Activated CD8-positive, alpha-beta T cell treated with anti-CD3 and anti-CD28 coated beads for 36 hours (primary cell): ENCODE measurements at regions not wholly inside any gene's neighbourhood (a gene's known extent, or its start where the extent isn't known, plus 50 kb on each side); places are given as distances from the start of the nearest gene placed in this dataset.

ENCODE experiments used
- ATAC-seq: fragments of 200-7000 bp; cut with Tn5 transposase; one replicate; pipeline ENCODE4 v1.10.0; 2021; ENCODE audit warnings: mild to moderate bottlenecking, moderate library complexity
- CTCF ChIA-PET: fragments of 350-600 bp; sonication (Branson Sonifier 250); formaldehyde crosslinking; loops from one replicate; lab custom pipeline; 2021; ENCODE audit warnings: antibody characterized with exemption; lab: Charles Lee
- POLR2A ChIA-PET: fragments of 350-600 bp; sonication (Branson Sonifier 250); formaldehyde crosslinking; loops from one replicate; lab custom pipeline; 2021; ENCODE audit warnings: antibody characterized with exemption; lab: Charles Lee
- DNase-seq: peaks from one replicate; pipeline ENCODE4 v3.0.0-alpha.2; 2020
- H3K27ac Mint-ChIP-seq: one replicate; pipeline ENCODE4 v1.8.0; 2021; ENCODE audit warnings: mild to moderate bottlenecking, mixed read lengths
- H3K27me3 Mint-ChIP-seq: one replicate; pipeline ENCODE4 v1.8.0; 2021; ENCODE audit warnings: mixed read lengths
- H3K36me3 Mint-ChIP-seq: one replicate; pipeline ENCODE4 v1.8.0; 2021; ENCODE audit warnings: low read depth, mixed read lengths
- H3K4me1 Mint-ChIP-seq: one replicate; pipeline ENCODE4 v1.8.0; 2021; ENCODE audit warnings: low read depth, mixed read lengths
- H3K4me3 Mint-ChIP-seq: one replicate; pipeline ENCODE4 v1.8.0; 2021; ENCODE audit warnings: mild to moderate bottlenecking, moderate library complexity, mixed read lengths
- H3K9me3 Mint-ChIP-seq: one replicate; pipeline ENCODE4 v1.8.0; 2021; ENCODE audit warnings: mixed read lengths
- intact Hi-C: fragments of 100-400 bp; cut with micrococcal nuclease; formaldehyde crosslinking; loops from one replicate; pipeline ENCODE4 v1.10.0; 2022
- TF ChIP-seq, protein P1 (sequence below): fragments of 200-600 bp; IDR thresholded peaks from one replicate; pipeline ENCODE4 v1.8.0; 2022; ENCODE audit warnings: antibody characterized with exemption, mild to moderate bottlenecking

DNA sequence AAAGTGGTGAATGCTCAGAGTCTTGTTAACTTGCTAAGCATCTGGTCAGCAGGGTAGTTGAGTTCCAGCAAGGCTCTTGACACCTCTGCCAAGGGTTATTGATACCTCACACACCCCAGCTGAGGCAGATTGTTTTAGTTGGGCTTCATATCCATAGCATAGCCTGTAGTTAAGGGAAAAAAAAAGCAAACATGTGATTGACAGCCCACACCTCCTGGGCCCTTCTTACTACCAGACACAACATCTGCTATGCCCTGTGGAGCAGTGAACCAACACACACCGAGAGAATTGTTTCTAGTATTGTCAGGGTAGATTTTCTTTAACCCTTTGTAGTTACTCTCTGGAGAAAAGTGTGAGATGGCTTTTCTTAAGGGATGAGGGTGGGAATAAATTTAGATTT lies 697.0 kb upstream of the POU3F2 start:
- no peaks in the 10 kb centered on the region for H3K27me3 Mint-ChIP-seq
- H3K4me1 Mint-ChIP-seq, result no peaks in the 10 kb centered on the region
- H3K27ac Mint-ChIP-seq, result no peak overlapping the region
- ChIA-PET CTCF (no interaction called here), POLR2A (no interaction called here)
- no peak for DNase-seq
- TF ChIP-seq, protein P1, sequence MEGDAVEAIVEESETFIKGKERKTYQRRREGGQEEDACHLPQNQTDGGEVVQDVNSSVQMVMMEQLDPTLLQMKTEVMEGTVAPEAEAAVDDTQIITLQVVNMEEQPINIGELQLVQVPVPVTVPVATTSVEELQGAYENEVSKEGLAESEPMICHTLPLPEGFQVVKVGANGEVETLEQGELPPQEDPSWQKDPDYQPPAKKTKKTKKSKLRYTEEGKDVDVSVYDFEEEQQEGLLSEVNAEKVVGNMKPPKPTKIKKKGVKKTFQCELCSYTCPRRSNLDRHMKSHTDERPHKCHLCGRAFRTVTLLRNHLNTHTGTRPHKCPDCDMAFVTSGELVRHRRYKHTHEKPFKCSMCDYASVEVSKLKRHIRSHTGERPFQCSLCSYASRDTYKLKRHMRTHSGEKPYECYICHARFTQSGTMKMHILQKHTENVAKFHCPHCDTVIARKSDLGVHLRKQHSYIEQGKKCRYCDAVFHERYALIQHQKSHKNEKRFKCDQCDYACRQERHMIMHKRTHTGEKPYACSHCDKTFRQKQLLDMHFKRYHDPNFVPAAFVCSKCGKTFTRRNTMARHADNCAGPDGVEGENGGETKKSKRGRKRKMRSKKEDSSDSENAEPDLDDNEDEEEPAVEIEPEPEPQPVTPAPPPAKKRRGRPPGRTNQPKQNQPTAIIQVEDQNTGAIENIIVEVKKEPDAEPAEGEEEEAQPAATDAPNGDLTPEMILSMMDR, result no peak
- intact Hi-C loops, result no loop called here
- H3K36me3 Mint-ChIP-seq, result no peaks in the 10 kb centered on the region
- H3K4me3 Mint-ChIP-seq, result no peak overlapping the region
- no peaks in the 10 kb centered on the region for H3K9me3 Mint-ChIP-seq
- no peak for ATAC-seq

DNA sequence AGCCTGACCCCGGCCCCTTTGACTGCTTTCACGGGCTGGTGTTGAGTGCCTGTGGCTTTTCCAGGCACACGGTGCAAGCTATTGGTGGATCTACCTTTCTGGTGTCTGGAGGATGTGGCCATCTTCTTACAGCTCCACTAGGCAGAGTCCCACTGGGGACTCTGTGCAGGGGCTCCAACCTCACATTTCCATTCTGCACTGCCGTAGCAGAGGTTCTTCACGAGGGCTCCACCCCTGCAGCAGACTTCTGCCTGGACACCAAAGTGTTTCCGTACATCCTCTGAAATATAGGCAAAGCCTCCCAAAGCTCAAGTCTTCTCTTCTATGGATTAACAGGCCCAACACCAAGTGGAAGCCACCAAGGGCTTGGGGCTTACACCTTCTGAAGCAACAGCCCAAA lies 691.5 kb upstream of the POU3F2 start:
- Mint-ChIP-seq H3K4me1 (no peaks in the 10 kb centered on the region), H3K27me3 (no peaks in the 10 kb centered on the region), H3K4me3 (no peak overlapping the region), H3K36me3 (no peaks in the 10 kb centered on the region), H3K27ac (no peak overlapping the region), H3K9me3 (peaks cover 3% of the 10 kb centered on the region)
- ATAC-seq, result no peak
- CTCF ChIA-PET, result no interaction called here
- TF ChIP-seq, protein P1, result no peak
- intact Hi-C loops, result no loop called here
- POLR2A ChIA-PET, result no interaction called here
- DNase-seq, result no peak

DNA sequence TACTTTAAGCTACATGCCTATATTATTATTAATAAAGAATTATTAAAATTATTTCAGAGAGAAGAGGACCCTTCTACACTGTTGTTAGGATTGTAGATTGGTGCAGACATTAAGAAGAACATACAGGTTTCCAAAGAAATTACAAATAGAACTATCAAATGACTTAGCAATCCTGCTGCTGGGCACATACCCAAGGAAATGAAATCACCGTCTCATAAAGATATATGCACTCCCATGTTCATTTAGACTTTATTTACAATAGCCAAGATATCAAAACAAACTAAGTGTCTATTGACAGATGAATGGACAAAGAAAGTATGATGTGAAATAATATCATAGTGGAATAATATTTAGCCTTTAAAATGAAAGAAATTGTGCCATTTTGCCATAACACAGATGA lies 687.7 kb upstream of the POU3F2 start:
- Mint-ChIP-seq H3K4me1 (no peaks in the 10 kb centered on the region), H3K27me3 (no peaks in the 10 kb centered on the region), H3K36me3 (no peaks in the 10 kb centered on the region), H3K9me3 (peaks cover 7% of the 10 kb centered on the region), H3K4me3 (no peak overlapping the region), H3K27ac (no peak overlapping the region)
- CTCF ChIA-PET, result no interaction called here
- POLR2A ChIA-PET, result no interaction called here
- intact Hi-C loops, result no loop called here
- TF ChIP-seq, protein P1, result no peak
- ATAC-seq, result no peak
- DNase-seq, result no peak

DNA sequence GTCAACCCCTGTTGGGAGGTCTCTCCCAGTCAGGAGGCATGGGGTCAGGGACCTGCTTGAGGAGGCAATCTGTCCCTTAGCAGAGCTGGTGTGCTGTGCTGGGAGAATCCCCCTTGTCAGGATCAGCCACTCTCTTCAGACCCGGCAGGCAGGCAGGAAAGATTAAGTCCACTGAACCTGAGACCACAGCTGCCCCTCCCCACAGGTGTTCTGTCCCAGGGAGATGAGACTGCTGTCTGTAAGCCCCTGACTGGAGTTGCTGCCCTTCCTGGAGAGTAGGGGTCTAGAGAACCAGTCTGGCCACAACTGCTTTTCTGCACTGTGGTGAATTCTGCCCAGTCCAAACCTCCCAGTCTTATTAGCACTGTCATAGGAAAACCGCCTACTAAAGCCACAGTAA lies 677.8 kb upstream of the POU3F2 start:
- TF ChIP-seq, protein P1, result no peak
- no peak overlapping the region for H3K4me3 Mint-ChIP-seq
- no peak for ATAC-seq
- H3K27me3 Mint-ChIP-seq, result no peaks in the 10 kb centered on the region
- H3K36me3 Mint-ChIP-seq, result no peaks in the 10 kb centered on the region
- peaks cover 11% of the 10 kb centered on the region for H3K9me3 Mint-ChIP-seq
- DNase-seq, result no peak
- H3K27ac Mint-ChIP-seq, result no peak overlapping the region
- ChIA-PET POLR2A (no interaction called here), CTCF (no interaction called here)
- intact Hi-C loops, result no loop called here
- H3K4me1 Mint-ChIP-seq, result no peaks in the 10 kb centered on the region

DNA sequence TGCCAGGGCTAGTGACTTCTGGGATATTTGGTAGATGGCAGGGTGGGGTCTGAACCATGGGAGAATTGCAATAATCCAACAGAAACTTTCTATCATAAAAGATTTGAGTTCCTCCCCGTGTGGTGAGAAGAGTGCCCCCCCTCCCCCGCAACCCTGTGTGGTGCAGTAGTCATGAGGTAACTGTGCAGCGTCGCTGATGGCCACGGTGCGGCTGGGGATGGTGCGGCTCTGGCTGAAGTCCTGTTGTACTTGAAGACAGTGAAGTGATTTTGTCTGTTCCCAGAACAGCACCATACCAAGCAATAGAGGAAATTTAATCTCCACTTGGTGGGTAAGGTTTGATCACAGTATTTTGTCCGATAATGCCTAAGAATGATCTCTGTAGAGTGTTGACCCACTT lies 654.8 kb upstream of the POU3F2 start:
- Mint-ChIP-seq H3K9me3 (peaks cover 2% of the 10 kb centered on the region), H3K4me1 (no peaks in the 10 kb centered on the region), H3K27ac (no peak overlapping the region), H3K27me3 (no peaks in the 10 kb centered on the region), H3K36me3 (no peaks in the 10 kb centered on the region), H3K4me3 (no peak overlapping the region)
- CTCF ChIA-PET, result no interaction called here
- DNase-seq (no peak), ATAC-seq (no peak)
- intact Hi-C loops, result no loop called here
- POLR2A ChIA-PET, result no interaction called here
- TF ChIP-seq, protein P1, result no peak
